C4-2B (cell line): ENCODE measurements at regions not wholly inside any gene's neighbourhood (a gene's known extent, or its start where the extent isn't known, plus 50 kb on each side); places are given as distances from the start of the nearest gene placed in this dataset.

Experiments
- H3K27ac ChIP-seq: fragments of 450-650 bp; 2 replicates; pipeline ENCODE4 v1.5.1; 2017
- CTCF ChIP-seq: fragments of 450-650 bp; conservative IDR thresholded peaks from 2 replicates; pipeline ENCODE4 v1.5.1; 2017; ENCODE audit warnings: mild to moderate bottlenecking
- ZFX ChIP-seq: fragments of 450-650 bp; IDR thresholded peaks from 2 replicates; pipeline ENCODE4 v1.6.1; 2017

- no peak overlapping the region for H3K27ac ChIP-seq
- TF ChIP-seq CTCF (no peak), ZFX (no peak)
Measured at GRCh38 chr13:57087006-57087405, 53.7 kb upstream of the PRR20A start.
